Adipocyte (in vitro differentiated cells): ENCODE measurements at regions not wholly inside any gene's neighbourhood (a gene's known extent, or its start where the extent isn't known, plus 50 kb on each side); places are given as distances from the start of the nearest gene placed in this dataset.

ENCODE experiments used
- DNase-seq: peaks from one replicate; pipeline ENCODE4 v3.0.0-alpha.2; 2015; ENCODE audit warnings: low read depth
- H3K27me3 ChIP-seq: replicated peaks from 2 replicates; pipeline ENCODE4 v1.7.0; 2013; ENCODE audit warnings: mild to moderate bottlenecking, low read length, moderate library complexity; ENCODE audit not compliant: control insufficient read depth, insufficient read depth
- H3K36me3 ChIP-seq: 2 replicates; pipeline ENCODE4 v1.7.0; 2013; ENCODE audit warnings: low read length, mild to moderate bottlenecking, moderate library complexity; ENCODE audit not compliant: control insufficient read depth, insufficient read depth, severe bottlenecking
- H3K4me1 ChIP-seq: 2 replicates; pipeline ENCODE4 v1.7.0; 2013; ENCODE audit warnings: mild to moderate bottlenecking, low read length, moderate library complexity; ENCODE audit not compliant: control insufficient read depth, insufficient read depth
- H3K4me3 ChIP-seq: 2 replicates; pipeline ENCODE4 v1.7.0; 2013; ENCODE audit warnings: mild to moderate bottlenecking, low read length, moderate library complexity
- H3K9ac ChIP-seq: 2 replicates; pipeline ENCODE4 v1.7.0; 2013; ENCODE audit warnings: mild to moderate bottlenecking, low read length, moderate library complexity
- H3K9me3 ChIP-seq: 2 replicates; pipeline ENCODE4 v1.7.0; 2013; ENCODE audit warnings: mild to moderate bottlenecking, low read length, moderate library complexity; ENCODE audit not compliant: control insufficient read depth

GRCh38 chr2:239748811-239749210 lies 276.3 kb downstream of the NDUFA10 start:
- Histone ChIP-seq H3K36me3 (no peaks in the 10 kb centered on the region), H3K9ac (no peak overlapping the region), H3K27me3 (peaks cover 9% of the 10 kb centered on the region), H3K4me3 (no peak overlapping the region), H3K4me1 (no peaks in the 10 kb centered on the region), H3K9me3 (no peaks in the 10 kb centered on the region)
- DNase-seq, result no peak

- H3K9ac ChIP-seq, result no peak overlapping the region
- H3K4me3 ChIP-seq, result no peak overlapping the region
- no peaks in the 10 kb centered on the region for H3K36me3 ChIP-seq
- H3K9me3 ChIP-seq, result no peaks in the 10 kb centered on the region
- no peaks in the 10 kb centered on the region for H3K4me1 ChIP-seq
- no peak for DNase-seq
- peaks cover 9% of the 10 kb centered on the region for H3K27me3 ChIP-seq
Observed at GRCh38 chr2:239747771-239748170, 277.4 kb downstream of the NDUFA10 start.

GRCh38 chr2:239747274-239747673 lies 277.9 kb downstream of the NDUFA10 start:
- Histone ChIP-seq H3K4me3 (no peak overlapping the region), H3K27me3 (peaks cover 13% of the 10 kb centered on the region), H3K4me1 (no peaks in the 10 kb centered on the region), H3K9me3 (no peaks in the 10 kb centered on the region), H3K36me3 (no peaks in the 10 kb centered on the region), H3K9ac (no peak overlapping the region)
- DNase-seq, result no peak

GRCh38 chr2:239746559-239747246 lies 278.4 kb downstream of the NDUFA10 start:
- no peak for DNase-seq
- Histone ChIP-seq H3K9me3 (no peaks in the 10 kb centered on the region), H3K27me3 (peaks cover 18% of the 10 kb centered on the region), H3K9ac (no peak overlapping the region), H3K36me3 (no peaks in the 10 kb centered on the region), H3K4me1 (no peaks in the 10 kb centered on the region), H3K4me3 (no peak overlapping the region)

GRCh38 chr2:239745386-239746227 lies 279.5 kb downstream of the NDUFA10 start:
- no peaks in the 10 kb centered on the region for H3K9me3 ChIP-seq
- no peaks in the 10 kb centered on the region for H3K4me1 ChIP-seq
- peaks cover 29% of the 10 kb centered on the region for H3K27me3 ChIP-seq
- no peak overlapping the region for H3K9ac ChIP-seq
- no peak for DNase-seq
- no peaks in the 10 kb centered on the region for H3K36me3 ChIP-seq
- H3K4me3 ChIP-seq, result no peak overlapping the region

GRCh38 chr2:239744706-239745340 lies 280.3 kb downstream of the NDUFA10 start:
- no peak for DNase-seq
- no peaks in the 10 kb centered on the region for H3K36me3 ChIP-seq
- no peaks in the 10 kb centered on the region for H3K9me3 ChIP-seq
- no peak overlapping the region for H3K4me3 ChIP-seq
- H3K9ac ChIP-seq, result no peak overlapping the region
- no peaks in the 10 kb centered on the region for H3K4me1 ChIP-seq
- peaks cover 37% of the 10 kb centered on the region for H3K27me3 ChIP-seq

- Histone ChIP-seq H3K9me3 (no peaks in the 10 kb centered on the region), H3K27me3 (peaks cover 37% of the 10 kb centered on the region), H3K36me3 (no peaks in the 10 kb centered on the region), H3K4me3 (no peak overlapping the region), H3K9ac (no peak overlapping the region), H3K4me1 (no peaks in the 10 kb centered on the region)
- no peak for DNase-seq
Observed at GRCh38 chr2:239743206-239743605, 281.9 kb downstream of the NDUFA10 start.

GRCh38 chr2:239742377-239742776 lies 282.8 kb downstream of the NDUFA10 start:
- H3K36me3 ChIP-seq, result no peaks in the 10 kb centered on the region
- no peaks in the 10 kb centered on the region for H3K4me1 ChIP-seq
- DNase-seq, result no peak
- H3K4me3 ChIP-seq, result no peak overlapping the region
- peaks cover 32% of the 10 kb centered on the region for H3K27me3 ChIP-seq
- H3K9me3 ChIP-seq, result no peaks in the 10 kb centered on the region
- H3K9ac ChIP-seq, result no peak overlapping the region

GRCh38 chr2:239739206-239739605 lies 285.9 kb downstream of the NDUFA10 start:
- H3K4me3 ChIP-seq, result no peak overlapping the region
- no peak overlapping the region for H3K9ac ChIP-seq
- no peaks in the 10 kb centered on the region for H3K9me3 ChIP-seq
- H3K36me3 ChIP-seq, result no peaks in the 10 kb centered on the region
- H3K27me3 ChIP-seq, result peaks cover 36% of the 10 kb centered on the region
- no peaks in the 10 kb centered on the region for H3K4me1 ChIP-seq
- DNase-seq, result no peak

- H3K9me3 ChIP-seq, result peaks cover 5% of the 10 kb centered on the region
- no peaks in the 10 kb centered on the region for H3K4me1 ChIP-seq
- H3K36me3 ChIP-seq, result no peaks in the 10 kb centered on the region
- no peak for DNase-seq
- H3K27me3 ChIP-seq, result peaks cover 36% of the 10 kb centered on the region
- no peak overlapping the region for H3K9ac ChIP-seq
- H3K4me3 ChIP-seq, result no peak overlapping the region
Observed at GRCh38 chr2:239738159-239738558, 287.0 kb downstream of the NDUFA10 start.

- no peak overlapping the region for H3K4me3 ChIP-seq
- H3K9ac ChIP-seq, result no peak overlapping the region
- H3K27me3 ChIP-seq, result peaks cover 33% of the 10 kb centered on the region
- H3K4me1 ChIP-seq, result no peaks in the 10 kb centered on the region
- DNase-seq, result no peak
- no peaks in the 10 kb centered on the region for H3K36me3 ChIP-seq
- peaks cover 5% of the 10 kb centered on the region for H3K9me3 ChIP-seq
Observed at GRCh38 chr2:239737144-239737463, 288.0 kb downstream of the NDUFA10 start.
